NCI-H2196 treated with DMSO at 0.1 percent for 48 hours (cell line): ENCODE measurements at regions not wholly inside any gene's neighbourhood (a gene's known extent, or its start where the extent isn't known, plus 50 kb on each side); places are given as distances from the start of the nearest gene placed in this dataset.

Experiments
- DNase-seq: peaks from one replicate; lab custom pipeline; 2025; ENCODE audit not compliant: unreplicated experiment; lab: John Stamatoyannopoulos, UW

- DNase-seq: no peak
Observed at GRCh38 chr12:67112586-67112985, 156.6 kb upstream of the CAND1 start.

- DNase-seq: no peak
Observed at GRCh38 chr12:67116134-67116533, 153.0 kb upstream of the CAND1 start.

- DNase-seq: no peak
Observed at GRCh38 chr12:67122584-67122983, 146.6 kb upstream of the CAND1 start.

- DNase-seq: no peak
Observed at GRCh38 chr12:67137256-67137655, 131.9 kb upstream of the CAND1 start.

- DNase-seq: no peak
Observed at GRCh38 chr12:67141296-67142018, 127.7 kb upstream of the CAND1 start.

- DNase-seq: no peak
Observed at GRCh38 chr12:67145692-67146091, 123.5 kb upstream of the CAND1 start.

- no peak for DNase-seq
Observed at GRCh38 chr12:67147030-67147429, 122.1 kb upstream of the CAND1 start.

GRCh38 chr12:67147447-67147846 lies 121.7 kb upstream of the CAND1 start:
- DNase-seq: no peak

GRCh38 chr12:67148265-67148664 lies 120.9 kb upstream of the CAND1 start:
- no peak for DNase-seq

GRCh38 chr12:67151886-67152285 lies 117.3 kb upstream of the CAND1 start:
- no peak for DNase-seq

GRCh38 chr12:67152451-67152850 lies 116.7 kb upstream of the CAND1 start:
- DNase-seq: no peak

GRCh38 chr12:67154901-67155300 lies 114.3 kb upstream of the CAND1 start:
- no peak for DNase-seq

GRCh38 chr12:67155863-67156262 lies 113.3 kb upstream of the CAND1 start:
- no peak for DNase-seq

- DNase-seq: no peak
Observed at GRCh38 chr12:67161322-67161918, 107.7 kb upstream of the CAND1 start.

- DNase-seq: no peak
Observed at GRCh38 chr12:67173258-67173657, 95.9 kb upstream of the CAND1 start.

- DNase-seq: no peak
Observed at GRCh38 chr12:67182551-67182950, 86.6 kb upstream of the CAND1 start.

GRCh38 chr12:67193704-67194103 lies 75.5 kb upstream of the CAND1 start:
- no peak for DNase-seq

GRCh38 chr12:67200386-67200785 lies 68.8 kb upstream of the CAND1 start:
- no peak for DNase-seq

- no peak for DNase-seq
Observed at GRCh38 chr12:67202011-67202677, 67.0 kb upstream of the CAND1 start.

- DNase-seq: no peak
Observed at GRCh38 chr12:67202678-67203012, 66.5 kb upstream of the CAND1 start.

GRCh38 chr12:67208281-67209067 lies 60.7 kb upstream of the CAND1 start:
- no peak for DNase-seq

GRCh38 chr12:67211029-67211428 lies 58.1 kb upstream of the CAND1 start:
- DNase-seq: no peak
